22Rv1 (cell line): ENCODE measurements at regions not wholly inside any gene's neighbourhood (a gene's known extent, or its start where the extent isn't known, plus 50 kb on each side); places are given as distances from the start of the nearest gene placed in this dataset.

Source experiments
- ZFX ChIP-seq: fragments of 450-650 bp; IDR thresholded peaks from 2 replicates; pipeline ENCODE4 v1.6.1; 2017; ENCODE audit warnings: antibody characterized with exemption, borderline replicate concordance
- TF ChIP-seq, protein P1 (sequence below): fragments of 450-650 bp; IDR thresholded peaks from 2 replicates; pipeline ENCODE4 v1.5.1; 2017; ENCODE audit warnings: mild to moderate bottlenecking

DNA sequence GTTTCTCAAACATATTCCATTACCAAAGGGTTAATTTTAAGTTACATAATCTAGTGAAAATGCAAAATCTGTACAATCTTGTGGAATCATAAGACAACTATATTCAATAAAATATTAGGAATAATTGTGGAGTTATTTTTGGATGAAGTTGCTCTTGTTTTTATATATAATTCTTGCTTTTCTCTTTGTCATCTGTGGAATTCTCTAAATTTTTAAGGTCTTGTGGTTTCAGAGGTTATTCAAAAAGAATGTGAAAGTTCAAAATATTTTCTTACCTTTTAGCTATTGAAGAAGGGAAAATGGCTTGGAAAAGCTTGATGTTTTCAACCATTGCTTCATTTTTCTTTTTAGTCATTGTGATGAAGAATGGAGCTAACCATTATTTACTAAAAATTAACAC is 552.1 kb downstream of the TFEC start:
- TF ChIP-seq, protein P1, sequence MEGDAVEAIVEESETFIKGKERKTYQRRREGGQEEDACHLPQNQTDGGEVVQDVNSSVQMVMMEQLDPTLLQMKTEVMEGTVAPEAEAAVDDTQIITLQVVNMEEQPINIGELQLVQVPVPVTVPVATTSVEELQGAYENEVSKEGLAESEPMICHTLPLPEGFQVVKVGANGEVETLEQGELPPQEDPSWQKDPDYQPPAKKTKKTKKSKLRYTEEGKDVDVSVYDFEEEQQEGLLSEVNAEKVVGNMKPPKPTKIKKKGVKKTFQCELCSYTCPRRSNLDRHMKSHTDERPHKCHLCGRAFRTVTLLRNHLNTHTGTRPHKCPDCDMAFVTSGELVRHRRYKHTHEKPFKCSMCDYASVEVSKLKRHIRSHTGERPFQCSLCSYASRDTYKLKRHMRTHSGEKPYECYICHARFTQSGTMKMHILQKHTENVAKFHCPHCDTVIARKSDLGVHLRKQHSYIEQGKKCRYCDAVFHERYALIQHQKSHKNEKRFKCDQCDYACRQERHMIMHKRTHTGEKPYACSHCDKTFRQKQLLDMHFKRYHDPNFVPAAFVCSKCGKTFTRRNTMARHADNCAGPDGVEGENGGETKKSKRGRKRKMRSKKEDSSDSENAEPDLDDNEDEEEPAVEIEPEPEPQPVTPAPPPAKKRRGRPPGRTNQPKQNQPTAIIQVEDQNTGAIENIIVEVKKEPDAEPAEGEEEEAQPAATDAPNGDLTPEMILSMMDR: no peak
- TF ChIP-seq ZFX: no peak
